Ecto neural progenitor cell (in vitro differentiated cells): ENCODE measurements at regions not wholly inside any gene's neighbourhood (a gene's known extent, or its start where the extent isn't known, plus 50 kb on each side); places are given as distances from the start of the nearest gene placed in this dataset.
"Not testable (repeated sequence)": the region's sequence is repeated elsewhere in the genome, so short reads cannot be mapped to it uniquely, and the experiment has no call there.

Experiments
- DNase-seq: peaks from one replicate; pipeline ENCODE4 v3.0.0-alpha.2; 2018; ENCODE audit warnings: low spot score

- DNase-seq = not testable (repeated sequence)
Measured at GRCh38 chr2:144617171-144617570, 97.3 kb upstream of the ZEB2 start.

DNA sequence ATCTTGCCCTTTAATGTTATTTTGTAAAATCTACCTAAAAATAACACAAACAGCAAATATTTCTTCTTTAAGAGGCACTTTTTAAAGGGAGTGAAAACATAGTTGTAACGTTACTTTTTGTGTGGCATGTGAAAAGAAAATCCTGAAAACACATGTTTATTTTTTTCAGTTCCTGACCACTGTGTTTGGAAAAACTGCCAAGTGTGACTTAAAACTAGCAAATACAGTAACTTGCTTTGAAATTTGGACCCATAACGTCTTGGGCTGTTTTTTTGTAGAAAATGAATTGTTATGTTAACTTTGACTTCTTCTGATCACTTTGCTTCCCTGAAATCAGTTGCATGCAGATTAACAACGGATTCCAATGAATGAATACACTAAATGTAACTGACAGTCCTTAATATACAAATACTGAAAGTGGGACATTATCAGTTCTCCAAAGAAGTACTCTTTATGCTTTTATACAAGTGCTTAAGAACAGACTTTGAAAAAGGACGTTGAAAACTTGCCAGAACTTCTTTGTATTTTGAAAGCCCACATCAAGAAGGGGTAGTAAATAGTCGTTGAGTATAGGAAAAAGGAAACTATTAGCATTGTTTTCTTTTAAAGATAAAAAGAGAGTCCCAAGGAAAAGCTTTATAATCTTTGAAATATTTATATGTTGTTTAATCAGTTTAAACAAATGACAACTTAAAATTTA, 96.1 kb upstream of the ZEB2 start:
- no peak for DNase-seq

GRCh38 chr2:144607891-144608521, 88.1 kb upstream of the ZEB2 start:
- no peak for DNase-seq

GRCh38 chr2:144607099-144607498, 87.2 kb upstream of the ZEB2 start:
- DNase-seq = no peak

DNA sequence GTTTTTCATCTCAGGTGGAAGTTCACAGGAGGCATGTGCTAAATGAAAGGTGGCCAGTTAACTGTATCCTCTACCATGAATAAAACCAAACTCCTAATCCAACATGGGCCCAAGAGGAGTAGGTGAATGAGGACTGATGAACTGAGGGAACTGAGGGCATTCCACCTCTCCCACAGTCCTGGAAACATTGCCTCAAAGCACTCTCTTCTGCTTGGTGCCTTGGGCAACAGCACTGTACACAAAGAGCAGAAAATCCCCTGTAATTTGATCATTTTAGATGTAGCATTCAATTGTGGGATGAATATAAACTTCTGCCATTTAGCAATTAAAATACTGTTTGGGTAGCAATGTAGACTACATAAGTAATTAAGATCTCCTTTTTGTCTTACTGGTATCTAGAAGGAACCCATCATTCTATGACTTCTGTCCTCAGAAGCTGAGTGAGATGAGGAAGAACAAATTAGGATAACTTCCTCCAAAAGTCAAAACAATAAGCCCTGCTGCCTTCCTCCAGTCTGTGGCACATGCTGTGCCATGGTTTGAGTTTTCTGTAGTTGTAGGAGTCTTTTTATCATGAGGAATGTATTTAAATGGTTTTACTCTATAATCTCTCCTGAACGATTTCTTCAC, 86.7 kb upstream of the ZEB2 start:
- no peak for DNase-seq

GRCh38 chr2:144605231-144605840, 85.4 kb upstream of the ZEB2 start:
- no peak for DNase-seq

- no peak for DNase-seq
Measured at GRCh38 chr2:144603334-144603733, 83.4 kb upstream of the ZEB2 start.

- DNase-seq = no peak
Measured at GRCh38 chr2:144598906-144599305, 79.0 kb upstream of the ZEB2 start.

GRCh38 chr2:144597894-144598593, 78.1 kb upstream of the ZEB2 start:
- no peak for DNase-seq

GRCh38 chr2:144597388-144597787, 77.5 kb upstream of the ZEB2 start:
- DNase-seq = no peak

- no peak for DNase-seq
Measured at GRCh38 chr2:144596073-144596871, 76.4 kb upstream of the ZEB2 start.

- no peak for DNase-seq
Measured at GRCh38 chr2:144595686-144596072, 75.8 kb upstream of the ZEB2 start.

- no peak for DNase-seq
Measured at GRCh38 chr2:144595279-144595678, 75.4 kb upstream of the ZEB2 start.

DNA sequence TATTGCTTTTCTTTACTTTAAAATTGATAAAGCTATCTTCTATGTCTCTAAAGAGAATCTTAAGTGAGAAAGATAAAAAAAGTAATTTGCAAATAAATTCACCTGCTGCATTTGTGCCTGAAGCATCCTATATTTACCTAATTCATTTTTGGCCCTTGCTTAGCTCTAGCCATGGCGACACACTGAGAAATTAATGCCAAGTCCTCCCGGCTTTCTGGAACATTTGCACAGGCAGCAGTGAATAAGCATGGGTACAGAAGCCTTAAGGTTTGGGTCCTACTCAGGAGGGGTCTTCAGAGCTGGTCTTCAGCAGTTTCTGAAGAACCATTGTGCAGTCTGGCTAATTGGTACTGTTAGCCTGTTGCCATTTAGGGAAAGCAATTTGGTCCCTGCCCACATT, 73.9 kb upstream of the ZEB2 start:
- no peak for DNase-seq

- no peak for DNase-seq
Measured at GRCh38 chr2:144592500-144593256, 72.8 kb upstream of the ZEB2 start.

DNA sequence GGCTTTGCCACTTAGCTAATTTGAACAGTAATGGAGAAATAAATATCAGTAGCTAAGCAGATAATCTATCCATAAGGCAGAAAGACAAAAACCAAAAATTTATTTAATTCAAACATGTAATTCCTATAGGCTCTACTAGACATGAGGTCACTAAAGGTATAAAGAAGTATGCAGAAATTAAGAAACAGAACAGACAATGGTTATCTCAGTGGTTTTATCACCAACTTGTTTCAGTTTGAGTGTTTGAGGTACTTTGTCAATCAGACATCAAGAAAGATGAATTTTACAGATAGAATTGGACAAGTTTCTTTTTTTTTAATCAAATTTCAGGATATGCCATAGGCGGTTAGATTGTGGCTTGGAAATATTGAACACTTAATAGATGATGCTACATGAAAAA, 67.4 kb upstream of the ZEB2 start:
- DNase-seq = no peak

DNA sequence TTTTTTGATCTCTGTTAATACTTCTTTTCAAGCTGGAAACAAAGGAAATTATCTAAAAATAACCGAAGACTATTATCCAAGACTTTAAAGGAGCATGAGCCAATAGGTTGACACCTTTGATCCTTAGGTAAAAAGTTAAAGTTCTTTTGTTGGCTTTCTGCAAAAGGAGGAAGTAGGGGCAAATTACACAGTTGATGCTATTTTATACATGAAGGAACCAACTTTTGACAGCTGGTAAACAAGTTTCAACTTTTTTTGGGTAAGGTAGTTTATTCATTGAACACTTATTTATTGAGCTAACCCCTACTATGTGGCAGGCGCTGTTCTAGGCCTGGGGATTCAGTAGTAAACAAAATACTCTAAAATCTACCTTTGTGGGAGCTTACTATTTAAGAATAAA, 66.6 kb upstream of the ZEB2 start:
- no peak for DNase-seq

- DNase-seq = no peak
Measured at GRCh38 chr2:144583741-144584453, 64.0 kb upstream of the ZEB2 start.

DNA sequence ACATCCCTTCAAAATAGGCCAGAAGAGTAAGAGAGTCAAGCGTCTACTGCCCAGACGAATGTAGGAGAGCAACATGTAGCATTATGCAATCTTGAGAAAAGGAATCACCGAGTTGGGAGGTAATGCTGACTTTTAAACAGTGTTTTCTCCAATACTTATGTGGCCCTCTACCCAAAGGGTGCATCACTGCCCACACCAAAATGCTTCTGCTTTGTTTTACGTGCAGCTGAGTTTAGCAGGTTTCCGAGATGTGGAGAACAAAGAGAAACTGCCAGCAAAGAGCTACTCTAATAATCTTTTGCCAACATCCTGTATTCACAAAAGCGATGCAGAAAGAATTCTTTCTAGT, 63.4 kb upstream of the ZEB2 start:
- DNase-seq = no peak

DNA sequence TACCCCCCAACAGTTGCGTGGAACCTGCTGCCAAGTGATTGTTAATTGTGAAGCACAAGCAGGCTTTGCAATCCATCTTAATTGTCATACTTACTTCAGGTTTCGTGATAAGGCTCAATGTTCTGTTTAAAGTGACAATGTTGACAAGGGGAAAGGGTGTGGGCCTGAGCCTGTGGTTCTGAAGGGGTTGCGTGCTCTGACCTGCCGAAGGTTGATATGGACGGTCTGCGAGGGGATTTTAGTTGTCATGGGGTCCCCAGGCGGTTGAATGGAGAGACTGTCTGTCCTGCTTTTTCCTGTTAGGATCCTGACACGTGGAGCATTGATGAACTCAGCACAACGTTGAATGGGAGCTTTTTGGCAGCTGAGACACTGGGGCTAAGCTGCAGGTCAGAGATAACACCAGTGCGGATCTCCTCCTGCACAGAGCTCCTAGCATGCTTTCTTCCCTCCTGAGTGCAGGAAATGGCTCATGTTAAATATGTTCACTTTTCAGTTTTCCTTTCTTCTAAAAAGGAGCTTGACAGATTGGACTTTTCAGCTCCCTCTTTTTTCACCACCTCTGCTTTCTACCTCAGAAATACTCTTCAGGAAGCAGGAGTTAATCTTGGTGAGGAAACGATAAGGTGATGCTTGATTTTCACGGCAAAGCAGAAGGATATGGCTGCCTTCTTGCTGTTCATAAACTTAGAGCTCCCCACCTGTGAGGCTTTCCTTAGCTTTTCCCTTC, 62.9 kb upstream of the ZEB2 start:
- DNase-seq = no peak
